HFF-Myc (cell line): ENCODE measurements at regions not wholly inside any gene's neighbourhood (a gene's known extent, or its start where the extent isn't known, plus 50 kb on each side); places are given as distances from the start of the nearest gene placed in this dataset.

Experiments used
- DNase-seq: peaks from one replicate; pipeline ENCODE4 v3.0.0-alpha.2; 2011; ENCODE audit warnings: low read depth; ENCODE audit errors: extremely low read depth
- H3K4me3 ChIP-seq: replicated peaks from 2 replicates; pipeline ENCODE4 v1.5.1; 2011; ENCODE audit warnings: low read depth, mild to moderate bottlenecking, control low read depth, low read length
- CTCF ChIP-seq: IDR thresholded peaks from 2 replicates; pipeline ENCODE4 v1.5.1; 2012; ENCODE audit warnings: mild to moderate bottlenecking, low read depth, low read length, control low read depth; ENCODE audit errors: missing control alignments

- TF ChIP-seq CTCF = peak; percentile 86
- peak; percentile 52 for DNase-seq
- no peak overlapping the region for H3K4me3 ChIP-seq
These were observed 50.3 kb upstream of the GREB1L start for GRCh38 chr18:21191596-21192307.
